ENCODE measurements at regions not wholly inside any gene's neighbourhood (a gene's known extent, or its start where the extent isn't known, plus 50 kb on each side); places are given as distances from the start of the nearest gene placed in this dataset.

DNA sequence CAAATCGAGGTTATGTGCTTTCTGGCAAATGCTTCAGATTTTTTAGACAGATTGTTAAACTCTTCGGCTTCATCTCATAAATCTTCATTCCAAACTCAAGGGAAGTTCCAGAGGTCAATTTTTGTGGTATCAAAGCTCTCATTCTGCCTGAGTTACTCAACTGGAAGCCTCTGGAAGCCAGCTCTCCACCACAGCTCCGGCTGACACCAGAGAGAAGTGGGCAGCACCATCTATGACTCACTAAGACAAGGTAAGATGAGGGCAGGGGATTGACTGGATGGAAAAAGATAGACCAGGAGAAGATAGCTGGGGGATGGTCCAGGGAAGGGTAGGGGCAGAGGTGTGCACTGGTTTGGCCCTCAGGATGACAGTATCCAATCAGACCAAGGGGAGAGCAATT lies 137.3 kb upstream of the HNRNPA3 start:
- no peak for TF ChIP-seq EZH2 (IDR thresholded peaks at IDR 0.05)
- no peak for TF ChIP-seq POLR2AphosphoS5 (IDR thresholded peaks at IDR 0.05; ENCODE audit: borderline replicate concordance, low read depth, low read length)
